HS-5 (cell line): ENCODE measurements at regions not wholly inside any gene's neighbourhood (a gene's known extent, or its start where the extent isn't known, plus 50 kb on each side); places are given as distances from the start of the nearest gene placed in this dataset.
"Not testable (repeated sequence)": the region's sequence is repeated elsewhere in the genome, so short reads cannot be mapped to it uniquely, and the experiment has no call there.

Experiments
- DNase-seq: peaks from one replicate; pipeline ENCODE4 v3.0.0-alpha.2; 2012; ENCODE audit warnings: low read depth

GRCh38 chr7:116340943-116341907 lies 130.9 kb downstream of the TES start:
- no peak for DNase-seq

GRCh38 chr7:116342125-116342524 lies 131.8 kb downstream of the TES start:
- no peak for DNase-seq

DNA sequence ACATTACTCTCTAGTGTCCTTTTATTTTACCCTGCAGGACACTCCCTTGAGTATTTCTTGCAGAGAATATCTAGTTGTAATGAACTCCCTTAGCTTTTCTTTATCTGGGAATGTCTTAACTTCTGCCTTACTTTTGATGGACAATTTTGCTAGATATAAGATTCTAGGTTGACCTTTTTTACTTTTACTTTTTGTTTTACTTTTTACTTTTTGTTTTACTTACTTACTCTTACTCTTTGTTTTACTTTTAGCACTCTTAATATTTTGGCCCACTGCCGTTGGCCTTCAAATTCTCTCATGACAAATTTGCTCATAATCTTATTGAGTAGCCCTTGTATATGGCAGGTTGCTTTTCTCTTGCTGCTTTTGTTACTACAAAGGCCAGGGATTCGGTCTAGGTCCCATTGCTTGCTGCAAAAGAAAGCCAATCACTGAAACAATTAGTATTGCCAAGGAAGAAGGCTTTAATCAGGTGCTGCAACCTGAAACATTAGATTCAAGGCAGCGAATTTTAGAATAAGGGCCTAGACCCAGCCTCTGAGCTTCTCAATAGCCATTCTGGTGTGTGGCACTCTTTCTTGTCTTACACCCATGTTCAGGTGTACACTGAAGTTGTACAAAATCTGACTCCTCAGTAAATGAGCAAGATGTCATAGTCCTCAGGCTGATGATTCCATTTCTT lies 137.0 kb downstream of the TES start:
- DNase-seq = no peak

- no peak for DNase-seq
These were observed 138.0 kb downstream of the TES start for GRCh38 chr7:116348346-116348745.

DNA sequence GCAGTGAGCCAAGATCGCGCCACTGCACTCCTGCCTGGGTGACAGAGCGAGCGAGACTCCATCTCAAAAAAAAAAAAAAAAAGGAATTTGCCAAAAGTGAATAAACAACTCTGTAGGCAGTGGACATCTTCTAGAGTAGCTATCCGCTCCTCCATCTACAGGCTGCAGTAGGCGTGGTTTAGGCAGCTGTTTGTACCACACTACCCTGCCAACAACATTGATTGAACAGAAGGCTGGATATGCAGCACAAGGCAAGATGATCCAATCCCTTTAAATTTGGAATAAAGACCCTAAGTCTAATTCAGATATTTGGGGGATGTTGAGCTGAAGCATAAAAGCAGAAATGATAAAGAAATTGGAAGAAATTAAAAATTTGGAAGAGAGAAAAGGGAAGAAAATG lies 141.6 kb downstream of the TES start:
- no peak for DNase-seq

- DNase-seq = no peak
These were observed 143.3 kb downstream of the TES start for GRCh38 chr7:116353647-116354046.

DNA sequence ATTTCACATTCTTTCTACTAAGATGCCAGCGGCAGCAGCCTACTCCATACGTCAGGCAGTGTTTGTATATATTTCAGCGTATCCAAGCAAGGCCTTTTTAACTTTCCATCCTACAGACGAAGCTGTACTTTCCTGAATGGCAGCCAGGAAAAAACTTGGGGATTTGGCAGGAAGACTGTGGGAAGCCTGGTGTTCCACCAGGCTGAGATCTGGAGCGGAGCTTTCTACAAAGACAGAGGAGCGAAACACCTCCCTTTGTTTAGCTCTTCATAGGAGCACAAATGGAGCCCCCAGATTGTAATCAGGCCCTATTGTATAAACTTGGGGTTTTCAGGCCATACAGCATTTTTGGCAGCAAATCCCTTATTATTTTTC lies 143.8 kb downstream of the TES start:
- no peak for DNase-seq

GRCh38 chr7:116354546-116355423 lies 144.4 kb downstream of the TES start:
- DNase-seq = peak; percentile 82

DNA sequence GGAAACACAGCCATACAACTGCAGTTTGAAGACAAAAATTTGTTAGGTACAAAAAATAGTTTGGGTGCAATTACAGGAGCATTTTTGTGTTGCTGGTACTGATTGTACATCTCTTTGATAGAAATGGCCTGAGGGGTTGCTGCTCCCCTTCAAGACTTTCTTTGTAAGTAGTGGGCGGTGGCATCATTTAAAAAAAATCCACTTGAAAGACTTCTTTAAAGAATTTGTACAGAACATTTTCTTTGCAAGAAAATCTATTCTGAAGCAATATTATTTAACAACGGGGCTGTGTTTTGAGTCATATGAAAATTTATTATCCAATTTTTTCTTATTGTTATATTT lies 144.1 kb upstream of the CAV2 start:
- DNase-seq = no peak

- DNase-seq = no peak
These were observed 143.1 kb upstream of the CAV2 start for GRCh38 chr7:116356333-116356965.

DNA sequence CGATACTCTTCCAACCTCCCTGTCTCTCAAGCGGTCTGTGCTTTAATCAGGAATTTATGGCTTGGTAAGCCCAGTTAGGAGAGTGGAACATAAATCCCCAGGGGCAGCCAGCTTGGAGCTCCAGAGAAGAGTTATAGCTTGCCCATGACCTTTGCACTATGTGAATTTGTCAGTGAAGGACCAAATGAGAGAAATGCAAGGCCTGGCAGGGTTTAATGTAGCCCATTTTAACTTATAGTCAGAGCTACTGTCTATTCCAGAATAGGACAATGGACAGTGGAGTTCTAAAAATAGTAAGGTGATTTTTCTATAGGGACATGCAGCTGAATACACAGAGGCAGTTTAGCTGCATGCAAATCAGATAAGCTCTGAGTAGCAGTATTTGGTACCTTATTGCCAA lies 142.6 kb upstream of the CAV2 start:
- no peak for DNase-seq

GRCh38 chr7:116357781-116358670 lies 141.5 kb upstream of the CAV2 start:
- peak; percentile 40 for DNase-seq

DNA sequence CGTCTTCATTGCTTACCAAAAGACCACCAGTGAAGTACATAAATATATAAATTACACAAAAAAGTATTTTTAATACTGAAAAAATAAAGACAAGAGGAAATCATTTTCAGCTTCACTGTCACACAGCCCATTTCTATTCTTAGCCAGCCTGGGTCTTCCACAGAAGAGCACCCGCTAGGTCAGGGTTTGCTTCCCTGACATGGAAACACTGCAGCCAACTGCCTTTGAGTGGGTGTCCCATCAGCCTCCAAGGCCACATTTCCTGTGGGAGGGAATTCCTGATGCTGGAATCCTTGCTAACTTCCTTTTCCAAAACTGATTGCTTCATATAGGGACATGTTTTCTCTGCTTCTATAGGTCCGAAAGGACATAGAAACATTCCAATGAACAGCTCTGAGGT lies 137.8 kb upstream of the CAV2 start:
- no peak for DNase-seq

DNA sequence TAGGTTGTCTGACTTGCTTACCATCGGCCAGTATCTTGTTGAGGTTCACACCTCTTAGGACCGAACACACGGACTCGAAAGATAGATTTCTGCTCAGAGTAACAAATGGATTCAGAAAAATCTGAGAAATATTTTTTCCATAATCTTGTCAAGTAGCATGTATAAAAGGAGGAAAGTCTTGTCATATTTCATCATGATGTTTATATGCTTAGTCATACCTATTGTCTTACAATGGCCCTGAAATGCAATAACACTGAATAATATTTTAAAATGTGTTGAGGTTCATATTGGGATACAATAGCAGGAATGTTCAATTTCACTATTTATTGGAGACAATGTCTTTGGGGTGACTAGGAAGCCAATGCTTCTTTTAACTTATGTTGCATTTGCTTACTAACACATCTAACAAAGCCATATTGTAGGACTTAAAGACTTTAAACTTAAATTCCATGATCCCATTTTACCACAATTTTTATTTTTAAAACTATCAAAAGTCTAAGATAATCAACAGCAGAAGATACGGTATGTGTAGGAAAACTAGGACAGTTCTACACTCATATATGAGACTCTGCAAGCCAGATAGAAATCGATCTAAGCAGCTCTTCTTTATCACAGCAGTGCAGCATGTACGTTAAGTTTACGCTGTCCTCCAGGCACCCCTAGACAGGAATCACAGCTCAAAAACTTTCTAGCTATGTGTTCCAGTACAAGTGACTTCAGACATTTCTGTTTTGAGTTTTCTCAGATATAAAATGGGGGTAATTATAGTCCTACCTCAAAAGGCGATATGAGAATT lies 135.7 kb upstream of the CAV2 start:
- DNase-seq = no peak

DNA sequence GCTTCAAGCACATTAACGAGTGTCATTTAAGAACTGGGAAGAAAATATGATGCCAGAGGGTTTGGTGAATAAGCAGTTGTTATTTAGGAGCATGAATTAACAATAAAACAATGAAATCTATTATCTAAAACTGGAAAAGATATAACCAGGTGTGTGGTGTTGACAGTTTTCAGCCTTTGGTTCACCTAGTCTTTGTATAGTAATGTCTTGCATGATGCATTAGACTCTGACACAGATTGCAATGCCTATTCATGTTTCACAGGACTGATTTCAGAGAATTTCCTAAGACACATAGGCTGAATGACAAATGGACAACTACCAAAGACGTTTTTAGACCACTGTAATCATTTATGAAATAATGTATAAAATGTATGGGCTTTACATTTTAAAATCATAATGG lies 135.1 kb upstream of the CAV2 start:
- no peak for DNase-seq

- no peak for DNase-seq
These were observed 133.7 kb upstream of the CAV2 start for GRCh38 chr7:116365797-116366196.

DNA sequence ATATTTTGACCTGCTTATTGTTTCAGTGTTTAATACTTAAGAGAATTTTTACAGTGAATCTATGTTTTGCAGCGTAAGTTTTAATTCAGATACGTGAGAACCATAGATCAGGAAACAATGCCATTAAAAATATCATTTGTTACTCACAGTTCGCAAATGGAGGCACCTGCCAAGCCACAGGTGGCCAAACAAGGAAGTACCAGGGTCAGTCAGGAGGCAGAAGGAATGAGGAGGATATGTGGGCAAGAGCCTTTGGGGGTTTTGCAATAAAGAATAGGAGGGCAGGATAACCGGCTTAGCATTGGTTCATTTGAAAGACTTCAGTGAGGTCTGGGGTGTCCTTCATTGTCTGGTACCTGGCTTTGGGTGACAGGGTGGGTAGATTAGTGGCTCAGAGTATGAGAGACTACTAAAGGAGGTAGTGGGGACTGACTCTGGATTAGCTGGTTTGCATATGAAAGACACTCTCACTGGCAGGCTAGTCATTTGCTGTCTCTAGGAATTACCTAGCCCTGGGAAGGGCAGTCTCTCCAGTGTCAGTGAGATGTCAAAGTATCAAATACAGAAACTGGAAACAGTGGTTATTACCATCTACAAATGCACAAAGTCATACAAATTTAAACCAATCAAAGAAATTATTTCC lies 132.2 kb upstream of the CAV2 start:
- DNase-seq = no peak

DNA sequence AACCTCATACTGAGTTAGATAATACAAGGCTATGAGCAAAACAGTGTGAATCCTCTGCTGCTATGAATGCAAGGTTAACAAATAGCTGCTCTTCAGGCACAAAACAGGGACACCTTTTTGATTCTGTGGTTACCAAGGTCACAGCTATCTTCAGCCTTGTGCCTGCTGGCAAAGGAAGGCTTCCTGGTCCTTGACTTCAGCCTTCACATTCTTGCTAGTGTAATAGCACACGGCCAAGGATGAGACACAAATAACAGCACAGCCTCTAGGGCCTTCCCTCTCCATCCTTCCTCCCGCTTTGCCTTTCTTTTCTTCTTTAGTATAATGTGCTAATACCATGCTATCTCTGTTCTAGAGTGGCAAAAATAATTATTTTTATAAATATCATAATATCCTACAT lies 130.6 kb upstream of the CAV2 start:
- no peak for DNase-seq

DNA sequence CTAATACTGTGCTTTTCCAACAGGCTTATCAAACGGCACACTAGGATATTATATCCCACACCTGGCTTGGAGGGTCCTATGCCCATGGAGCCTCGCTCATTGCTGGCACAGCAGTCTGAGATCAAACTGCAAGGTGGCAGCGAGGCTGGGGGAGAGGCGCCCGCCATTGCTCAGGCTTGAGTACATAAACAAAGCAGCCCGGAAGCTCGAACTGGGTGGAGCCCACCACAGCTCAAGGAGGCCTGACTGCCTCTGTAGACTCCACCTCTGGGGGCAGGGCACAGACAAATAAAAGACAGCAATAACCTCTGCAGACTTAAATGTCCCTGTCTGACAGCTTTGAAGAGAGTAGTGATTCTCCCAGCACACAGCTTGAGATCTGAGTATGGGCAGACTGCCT lies 128.0 kb upstream of the CAV2 start:
- not testable (repeated sequence) for DNase-seq

- not testable (repeated sequence) for DNase-seq
These were observed 126.3 kb upstream of the CAV2 start for GRCh38 chr7:116373229-116373628.
